ENCODE measurements at regions not wholly inside any gene's neighbourhood (a gene's known extent, or its start where the extent isn't known, plus 50 kb on each side); places are given as distances from the start of the nearest gene placed in this dataset.

- no TSS peak for BruUV-seq (replicated peaks)
- Histone ChIP-seq H3K27me3 (ENCODE audit: control insufficient read depth, insufficient read depth, low read length) (peaks cover 3% of the 10 kb centered on the region; the same call in 1 of the 2 replicates), H3K4me1 (ENCODE audit: control insufficient read depth, insufficient read depth, low read length) (no peaks in the 10 kb centered on the region), H3K36me3 (ENCODE audit: control insufficient read depth, insufficient read depth, low read length) (no peaks in the 10 kb centered on the region), H3K9me3 (ENCODE audit: control insufficient read depth, insufficient read depth, low read depth, low read length) (no peaks in the 10 kb centered on the region), H3K4me3 (ENCODE audit: low read depth in 2 of 2, low read length in 2 of 2) (no peak overlapping the region), H3K27ac (ENCODE audit: low read length) (no peak overlapping the region)
- TF ChIP-seq CTCF (IDR thresholded peaks at IDR 0.05), result peak; percentile 14; the same call in 1 of the 2 replicates
- no peak for TF ChIP-seq POLR2AphosphoS5 (IDR thresholded peaks at IDR 0.05; ENCODE audit: low read depth, low read length)
- in situ Hi-C loops (cut with HindIII; ENCODE audit: low pct_unique_long_range_greater_than_20kb, low sequenced_read_pairs) (no loop called here), intact Hi-C loops (cut with micrococcal nuclease; ENCODE audit: unreplicated experiment) (no loop called here)
- ATAC-seq (no peak), DNase-seq (ENCODE audit: low read depth, low spot score) (no peak)
- ChIA-PET CTCF (no interaction called here), POLR2A (no interaction called here)
Observed at GRCh38 chr15:81785679-81786078, 260.1 kb downstream of the MEX3B start.

GRCh38 chr15:81785181-81785580 lies 260.6 kb downstream of the MEX3B start:
- Histone ChIP-seq H3K9me3 (ENCODE audit: control insufficient read depth, insufficient read depth, low read depth, low read length) (no peaks in the 10 kb centered on the region), H3K36me3 (ENCODE audit: control insufficient read depth, insufficient read depth, low read length) (no peaks in the 10 kb centered on the region), H3K4me3 (ENCODE audit: low read depth in 2 of 2, low read length in 2 of 2) (no peak overlapping the region), H3K4me1 (ENCODE audit: control insufficient read depth, insufficient read depth, low read length) (no peaks in the 10 kb centered on the region), H3K27me3 (ENCODE audit: control insufficient read depth, insufficient read depth, low read length) (peaks cover 3% of the 10 kb centered on the region; the same call in 1 of the 2 replicates), H3K27ac (ENCODE audit: low read length) (no peak overlapping the region)
- intact Hi-C loops (cut with micrococcal nuclease; ENCODE audit: unreplicated experiment), result no loop called here
- no peak for TF ChIP-seq CTCF (IDR thresholded peaks at IDR 0.05)
- TF ChIP-seq SIN3A (IDR thresholded peaks at IDR 0.05; ENCODE audit: borderline replicate concordance, insufficient read depth, low read depth, low read length), result no peak
- TF ChIP-seq REST (IDR thresholded peaks at IDR 0.05; ENCODE audit: insufficient read depth in 1 of 2, low read depth in 2 of 2, low read length in 1 of 2), result no peak
- no peak for TF ChIP-seq POLR2AphosphoS5 (IDR thresholded peaks at IDR 0.05; ENCODE audit: low read depth, low read length)
- TF ChIP-seq TCF7L2 (IDR thresholded peaks at IDR 0.05; ENCODE audit: low read depth, low read length), result no peak
- DNase-seq (ENCODE audit: low read depth, low spot score) (no peak), ATAC-seq (no peak)
- in situ Hi-C loops (cut with HindIII; ENCODE audit: low pct_unique_long_range_greater_than_20kb, low sequenced_read_pairs), result no loop called here
- BruUV-seq (replicated peaks), result no TSS peak
- CTCF ChIA-PET, result interaction anchor here (0.6 kb wide), 1 partner anchor 180 kb away, joined by 4 read pairs; no protein-coding TSS in a partner anchor
- POLR2A ChIA-PET, result no interaction called here
